ENCODE measurements at regions not wholly inside any gene's neighbourhood (a gene's known extent, or its start where the extent isn't known, plus 50 kb on each side); places are given as distances from the start of the nearest gene placed in this dataset.

GRCh38 chr9:117938086-117938485, 233.9 kb downstream of the TLR4 start:
- TF ChIP-seq POLR2A (IDR thresholded peaks at IDR 0.05; ENCODE audit: low read depth, low read length) (no peak), CTCF (IDR thresholded peaks at IDR 0.05 in 2 of 3, conservative IDR thresholded peaks at IDR 0.05 in 1 of 3; ENCODE audit: control insufficient read depth in 2 of 3, extremely low read depth in 1 of 3, insufficient read depth in 1 of 3, low read depth in 3 of 3, low read length in 3 of 3) (no peak), BMI1 (IDR thresholded peaks at IDR 0.05; ENCODE audit: borderline replicate concordance) (no peak), MYC (IDR thresholded peaks at IDR 0.05; ENCODE audit: insufficient read depth, insufficient read length, insufficient replicate concordance, low read length, severe bottlenecking) (no peak), IRF4 (IDR thresholded peaks at IDR 0.05; ENCODE audit: low read depth, low read length) (no peak), BRCA1 (IDR thresholded peaks at IDR 0.05; ENCODE audit: low read depth, low read length) (no peak)

Data from GM12878 (cell line).